Thymus (tissue), 11 donors: ENCODE measurements at regions not wholly inside any gene's neighbourhood (a gene's known extent, or its start where the extent isn't known, plus 50 kb on each side); places are given as distances from the start of the nearest gene placed in this dataset.

ENCODE experiments used
- DNase-seq, 9 donors: peaks; one replicate each; pipeline ENCODE4 v3.0.0-alpha.2; 2013; ENCODE audit warnings: low spot score in 9 of 9, low read depth in 6 of 9, missing footprints in 1 of 9
- H3K27ac ChIP-seq, 2 donors: one replicate each; pipeline ENCODE4 v1.5.1; 2013; ENCODE audit warnings: control low read depth in 1 of 2, low read depth in 1 of 2, low read length in 1 of 2, mild to moderate bottlenecking in 1 of 2, moderate library complexity in 1 of 2
- H3K27me3 ChIP-seq, 2 donors: one replicate each; pipeline ENCODE4 v1.5.1; 2013; ENCODE audit warnings: low read length in 1 of 2; ENCODE audit not compliant: control insufficient read depth in 2 of 2, insufficient read depth in 1 of 2
- H3K36me3 ChIP-seq, 2 donors: one replicate each; pipeline ENCODE4 v1.5.1; 2013; ENCODE audit warnings: low read length in 1 of 2, mild to moderate bottlenecking in 1 of 2, moderate library complexity in 1 of 2; ENCODE audit not compliant: control insufficient read depth in 2 of 2, insufficient read depth in 2 of 2
- H3K4me1 ChIP-seq, 2 donors: one replicate each; pipeline ENCODE4 v1.5.1; 2013; ENCODE audit warnings: low read length in 2 of 2; ENCODE audit not compliant: control insufficient read depth in 2 of 2, insufficient read depth in 2 of 2
- H3K4me3 ChIP-seq, 2 donors: one replicate each; pipeline ENCODE4 v1.5.1; 2013; ENCODE audit warnings: low read length in 2 of 2, control low read depth in 1 of 2, mild to moderate bottlenecking in 1 of 2
- H3K9me3 ChIP-seq, 2 donors: one replicate each; pipeline ENCODE4 v1.5.1; 2013; ENCODE audit warnings: low read length in 1 of 2, mild to moderate bottlenecking in 1 of 2; ENCODE audit not compliant: control insufficient read depth in 2 of 2, insufficient read depth in 1 of 2
- WGBS: extraction: QIAGEN DNeasy Blood & Tissue Kit; methylation state at CpG from one replicate; pipeline ENCODE4 v1.1.7; 2013; 5-methylcytosine and 5-hydroxymethylcytosine counted together
- donor health status: healthy.

DNA sequence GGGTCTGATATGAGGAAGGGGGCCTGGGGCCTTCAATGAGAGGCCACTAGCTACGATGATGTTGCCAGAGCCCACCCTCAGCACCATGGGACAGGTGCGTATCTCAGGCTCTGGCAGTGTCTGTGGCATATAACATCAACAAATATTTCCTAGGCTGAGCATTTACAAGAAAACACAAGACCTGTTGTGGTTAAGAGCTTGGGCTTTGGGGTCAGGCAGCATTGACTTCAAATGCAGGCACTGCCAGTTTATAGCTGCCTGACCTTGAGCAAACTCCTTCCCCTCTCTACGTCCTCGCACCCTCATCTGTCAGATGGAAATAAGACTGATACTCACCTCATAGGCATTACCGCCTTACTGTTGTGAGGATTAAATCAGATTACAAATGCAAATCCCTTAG is 156.0 kb downstream of the KATNAL1 start:
- Histone ChIP-seq H3K36me3 (no peaks in the 10 kb centered on the region), H3K4me3 (no peak overlapping the region), H3K4me1 (peaks cover 21 to 55% of the 10 kb centered on the region in 2 donors), H3K27ac (no peak overlapping the region), H3K27me3 (no peaks in the 10 kb centered on the region), H3K9me3 (no peaks in the 10 kb centered on the region)
- 64% methylated on average over 5 of the region's 5 CpGs for WGBS
- DNase-seq: peak in 1 of 9 donors; percentile 37

- peaks cover 26 to 66% of the 10 kb centered on the region in 2 donors for H3K4me1 ChIP-seq
- H3K9me3 ChIP-seq: no peaks in the 10 kb centered on the region
- H3K27ac ChIP-seq: no peak overlapping the region
- DNase-seq: no peak
- 99% methylated on average over 2 of the region's 2 CpGs for WGBS
- no peaks in the 10 kb centered on the region for H3K36me3 ChIP-seq
- H3K27me3 ChIP-seq: no peaks in the 10 kb centered on the region
- no peak overlapping the region for H3K4me3 ChIP-seq
These were observed 158.1 kb downstream of the KATNAL1 start for GRCh38 chr13:30149248-30149647.

DNA sequence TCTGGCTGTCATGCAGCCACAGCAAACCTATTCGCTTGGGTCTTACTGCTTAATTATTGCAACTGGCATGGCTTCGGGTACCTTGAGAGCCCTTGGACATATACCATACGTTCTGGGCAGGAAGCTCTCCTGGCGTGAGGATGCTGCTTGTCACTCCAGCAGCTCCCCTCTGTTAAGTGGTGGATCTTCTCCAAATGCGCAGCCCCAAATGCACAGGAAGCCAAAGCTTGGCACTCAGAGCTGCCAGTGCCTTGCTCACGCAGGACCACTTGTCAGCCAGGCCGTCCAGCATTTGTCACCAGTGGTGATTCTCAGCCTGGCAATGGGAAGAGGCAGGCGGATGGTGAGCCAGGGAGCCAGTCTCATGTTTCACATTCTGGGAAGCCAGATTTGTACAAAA is 158.6 kb downstream of the KATNAL1 start:
- H3K27ac ChIP-seq: peak overlapping the region; percentile 88 to 95
- 92% methylated on average over 8 of the region's 8 CpGs for WGBS
- DNase-seq: no peak

DNA sequence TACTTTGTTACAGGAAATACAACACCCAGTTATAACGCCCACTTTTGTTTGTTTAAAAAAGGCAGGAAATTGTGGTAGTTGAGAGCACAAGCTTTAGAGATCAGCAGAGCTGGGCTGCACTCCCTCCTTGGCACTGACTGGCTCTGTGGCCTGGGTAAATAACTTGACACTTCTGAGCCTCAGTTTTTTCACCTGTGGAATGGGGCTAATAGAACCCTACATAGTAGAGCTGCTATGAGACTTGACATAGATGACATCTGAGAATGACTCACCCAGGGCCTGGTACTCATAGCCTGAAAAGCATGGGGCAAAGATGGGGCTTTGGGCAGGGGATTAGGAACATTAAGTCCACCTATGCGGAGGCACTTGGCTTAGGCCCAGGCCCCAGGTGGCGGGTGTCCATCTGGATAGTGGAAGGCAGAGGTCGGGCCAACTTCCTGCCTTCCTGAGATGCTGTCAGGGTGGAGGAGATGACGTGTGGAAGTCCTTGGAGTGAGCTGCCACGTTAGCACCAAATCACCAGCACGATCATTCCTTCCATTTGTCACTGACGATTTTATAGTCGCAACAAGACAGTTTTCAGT is 159.1 kb downstream of the KATNAL1 start:
- no peak overlapping the region for H3K4me3 ChIP-seq
- WGBS: 85% methylated on average over 9 of the region's 9 CpGs
- H3K27ac ChIP-seq: peak overlapping the region; percentile 88 to 95
- no peaks in the 10 kb centered on the region for H3K27me3 ChIP-seq
- H3K9me3 ChIP-seq: no peaks in the 10 kb centered on the region
- peaks cover 26 to 66% of the 10 kb centered on the region in 2 donors for H3K4me1 ChIP-seq
- DNase-seq: peak in 8 of 9 donors; percentile 37 to 89 (median 64)
- H3K36me3 ChIP-seq: no peaks in the 10 kb centered on the region

More for the DNA sequence above, 158.6 kb downstream of the KATNAL1 start:
- H3K4me1 ChIP-seq: peaks cover 26 to 66% of the 10 kb centered on the region in 2 donors
- H3K27me3 ChIP-seq: no peaks in the 10 kb centered on the region
- no peak overlapping the region for H3K4me3 ChIP-seq
- H3K9me3 ChIP-seq: no peaks in the 10 kb centered on the region
- H3K36me3 ChIP-seq: no peaks in the 10 kb centered on the region

DNA sequence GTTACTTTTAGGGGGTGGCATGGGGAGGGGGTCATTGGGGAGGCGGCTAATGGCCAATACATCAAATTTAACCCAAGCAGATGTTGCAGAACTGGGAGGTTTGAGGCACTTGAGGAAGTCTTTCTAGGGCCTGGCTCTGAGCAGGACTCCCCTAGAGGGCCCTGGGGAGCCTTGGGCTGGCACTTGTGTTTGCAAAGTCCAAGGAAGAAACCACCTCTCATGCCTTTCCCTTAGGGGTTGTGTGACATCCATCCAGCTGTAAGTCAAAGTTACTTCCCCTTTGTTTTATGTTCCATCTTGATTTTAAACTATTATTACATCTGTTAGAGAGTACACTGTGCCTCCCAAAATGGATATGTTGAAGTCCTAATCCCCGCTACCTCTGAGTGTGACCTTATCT is 159.9 kb downstream of the KATNAL1 start:
- Histone ChIP-seq H3K4me1 (peaks cover 27 to 73% of the 10 kb centered on the region in 2 donors), H3K9me3 (no peaks in the 10 kb centered on the region), H3K36me3 (no peaks in the 10 kb centered on the region), H3K4me3 (no peak overlapping the region), H3K27ac (peak overlapping the region; percentile 87 to 95), H3K27me3 (no peaks in the 10 kb centered on the region)
- WGBS: 95% methylated on average over 2 of the region's 2 CpGs
- peak in 1 of 9 donors; percentile 51 for DNase-seq

- H3K4me1 ChIP-seq: peaks cover 31 to 75% of the 10 kb centered on the region in 2 donors
- H3K27ac ChIP-seq: peak overlapping the region; percentile 87 to 95
These were observed 160.3 kb downstream of the KATNAL1 start for GRCh38 chr13:30147015-30147414.

GRCh38 chr13:30145709-30146367 is 161.5 kb downstream of the KATNAL1 start:
- DNase-seq: peak in 1 of 9 donors; percentile 36

More at GRCh38 chr13:30147015-30147414, 160.3 kb downstream of the KATNAL1 start:
- no peaks in the 10 kb centered on the region for H3K36me3 ChIP-seq
- no peak overlapping the region for H3K4me3 ChIP-seq
- no peaks in the 10 kb centered on the region for H3K27me3 ChIP-seq
- no peak for DNase-seq
- 95% methylated on average over 4 of the region's 4 CpGs for WGBS
- H3K9me3 ChIP-seq: no peaks in the 10 kb centered on the region

GRCh38 chr13:30143666-30144400 is 163.5 kb downstream of the KATNAL1 start:
- Histone ChIP-seq H3K27me3 (no peaks in the 10 kb centered on the region), H3K4me3 (no peak overlapping the region), H3K4me1 (peaks cover 26 to 51% of the 10 kb centered on the region in 2 donors), H3K9me3 (peaks cover 0 to 6% of the 10 kb centered on the region in 2 donors), H3K27ac (peak overlapping the region in 1 of 2 donors; percentile 37), H3K36me3 (no peaks in the 10 kb centered on the region)
- 97% methylated on average over 5 of the region's 5 CpGs for WGBS
- DNase-seq: no peak

More at GRCh38 chr13:30145709-30146367, 161.5 kb downstream of the KATNAL1 start:
- no peaks in the 10 kb centered on the region for H3K9me3 ChIP-seq
- H3K4me3 ChIP-seq: no peak overlapping the region
- WGBS: 94% methylated on average over 13 of the region's 13 CpGs
- H3K4me1 ChIP-seq: peaks cover 32 to 68% of the 10 kb centered on the region in 2 donors
- H3K27me3 ChIP-seq: no peaks in the 10 kb centered on the region
- peak overlapping the region; percentile 20 to 57 for H3K27ac ChIP-seq
- H3K36me3 ChIP-seq: no peaks in the 10 kb centered on the region
